H1 (cell line): ENCODE measurements at regions not wholly inside any gene's neighbourhood (a gene's known extent, or its start where the extent isn't known, plus 50 kb on each side); places are given as distances from the start of the nearest gene placed in this dataset.

Source experiments
- CTCF ChIA-PET: fragments of 300-600 bp; sonication (Branson Sonifier 250); formaldehyde crosslinking; loops from one replicate; lab custom pipeline; 2021; ENCODE audit not compliant: partially characterized antibody; lab: Charles Lee
- POLR2A ChIA-PET: fragments of 300-600 bp; sonication (Branson Sonifier 250); formaldehyde crosslinking; loops from one replicate; lab custom pipeline; 2021; ENCODE audit warnings: inconsistent platforms; ENCODE audit not compliant: partially characterized antibody; lab: Charles Lee
- DNase-seq, 2 experiments: peaks; one replicate each; pipeline versions ENCODE4 v3.0.0 to v3.0.0-alpha.2; 2010 to 2022; ENCODE audit warnings: low spot score in 2 of 2, low read depth in 1 of 2, mixed read lengths in 1 of 2
- FAIRE-seq: peaks from 2 replicates; lab custom pipeline; 2011; peaks lifted over from hg19 to GRCh38; lab: Jason Lieb, UNC
- H2AFZ ChIP-seq: 2 replicates; pipeline ENCODE4 v1.8.1; 2012; ENCODE audit warnings: low read length, inconsistent platforms
- H2AK5ac ChIP-seq: 2 replicates; pipeline ENCODE4 v1.6.1; 2013; ENCODE audit warnings: low read depth, low read length
- H2BK120ac ChIP-seq: replicated peaks from 2 replicates; pipeline ENCODE3; 2013; ENCODE audit warnings: low read depth, low read length, inconsistent platforms
- H2BK12ac ChIP-seq: 2 replicates; pipeline ENCODE4 v1.6.1; 2013; ENCODE audit warnings: low read depth, low read length
- H2BK15ac ChIP-seq: 2 replicates; pipeline ENCODE4 v1.6.1; 2013; ENCODE audit warnings: low read length
- H2BK20ac ChIP-seq: 2 replicates; pipeline ENCODE4 v1.6.1; 2013; ENCODE audit warnings: low read length
- H2BK5ac ChIP-seq: 2 replicates; pipeline ENCODE4 v1.6.1; 2013; ENCODE audit warnings: low read depth, low read length
- H3K14ac ChIP-seq: 2 replicates; pipeline ENCODE4 v1.6.1; 2013; ENCODE audit warnings: inconsistent platforms; ENCODE audit not compliant: insufficient read length
- H3K18ac ChIP-seq: 2 replicates; pipeline ENCODE4 v1.6.1; 2013; ENCODE audit warnings: low read length; ENCODE audit errors: extremely low read depth
- H3K23ac ChIP-seq: 2 replicates; pipeline ENCODE4 v1.6.1; 2013; ENCODE audit warnings: inconsistent platforms; ENCODE audit not compliant: insufficient read length
- H3K23me2 ChIP-seq: 2 replicates; pipeline ENCODE4 v1.6.1; 2013; ENCODE audit warnings: low read depth, low read length
- H3K27ac ChIP-seq: 2 replicates; pipeline ENCODE4 v1.6.1; 2011; ENCODE audit warnings: low read depth, low read length, inconsistent platforms
- H3K27me3 ChIP-seq, 4 experiments: replicated peaks in 1 of 4; 1 replicate in 1 of 4; 2 replicates in 3 of 4; pipeline versions ENCODE4 v1.6.1 to v1.8.1; 2011 to 2013; ENCODE audit warnings: low read length in 3 of 4, mild to moderate bottlenecking in 3 of 4, inconsistent platforms in 2 of 4, mixed read lengths in 2 of 4, moderate library complexity in 1 of 4; ENCODE audit not compliant: control insufficient read depth in 3 of 4, insufficient read depth in 3 of 4; ENCODE audit errors: extremely low read depth in 1 of 4
- H3K36me3 ChIP-seq, 4 experiments: 2 replicates each; pipeline versions ENCODE4 v1.6.1 to v1.8.1; 2011 to 2013; ENCODE audit warnings: mild to moderate bottlenecking in 4 of 4, low read length in 3 of 4, moderate library complexity in 2 of 4, control low read depth in 1 of 4, inconsistent platforms in 1 of 4; ENCODE audit not compliant: insufficient read depth in 4 of 4, control insufficient read depth in 2 of 4
- H3K4ac ChIP-seq: replicated peaks from 2 replicates; pipeline ENCODE3; 2013; ENCODE audit warnings: low read length, low read depth, mixed read lengths, inconsistent platforms; ENCODE audit not compliant: insufficient read length
- H3K4me1 ChIP-seq, 4 experiments: replicated peaks in 1 of 4; 1 replicate in 1 of 4; 2 replicates in 3 of 4; pipeline versions ENCODE4 v1.6.1 to v1.8.1; 2011 to 2013; ENCODE audit warnings: low read length in 3 of 4, inconsistent platforms in 2 of 4, mixed read lengths in 1 of 4; ENCODE audit not compliant: insufficient read depth in 4 of 4, control insufficient read depth in 3 of 4
- H3K4me2 ChIP-seq, 2 experiments: 2 replicates each; pipeline versions ENCODE4 v1.6.1 to v1.8.1; 2011 to 2013; ENCODE audit warnings: low read depth in 2 of 2, low read length in 2 of 2, control low read depth in 1 of 2, inconsistent platforms in 1 of 2, mild to moderate bottlenecking in 1 of 2; ENCODE audit not compliant: insufficient read depth in 1 of 2
- H3K4me3 ChIP-seq, 4 experiments: fragments of 200-600, 300-600 bp in 1 of 4; sonication (generic), shearing (Covaris generic), sonication (Bioruptor Twin) in 1 of 4; 2 replicates each; pipeline versions ENCODE4 v1.5.1 to v1.8.1; 2011 to 2016; ENCODE audit warnings: low read length in 4 of 4, low read depth in 3 of 4, control low read depth in 2 of 4, inconsistent platforms in 2 of 4, mild to moderate bottlenecking in 2 of 4, mixed read lengths in 1 of 4, moderate library complexity in 1 of 4; ENCODE audit not compliant: insufficient read depth in 2 of 4; ENCODE audit errors: extremely low read depth in 1 of 4
- H3K56ac ChIP-seq: replicated peaks from 2 replicates; pipeline ENCODE3; 2013; ENCODE audit warnings: low read depth, mild to moderate bottlenecking, mixed read lengths, low read length, inconsistent platforms; ENCODE audit not compliant: insufficient read length
- H3K79me1 ChIP-seq: 2 replicates; pipeline ENCODE4 v1.6.1; 2013; ENCODE audit warnings: low read depth, low read length, control low read depth
- H3K79me2 ChIP-seq, 2 experiments: 2 replicates each; pipeline versions ENCODE4 v1.6.1 to v1.8.1; 2012 to 2013; ENCODE audit warnings: low read length in 2 of 2, mild to moderate bottlenecking in 2 of 2, inconsistent platforms in 1 of 2; ENCODE audit not compliant: insufficient read depth in 2 of 2, control insufficient read depth in 1 of 2
- H3K9ac ChIP-seq, 4 experiments: replicated peaks in 1 of 4; 1 replicate in 1 of 4; 2 replicates in 3 of 4; pipeline versions ENCODE4 v1.6.1 to v1.8.1; 2011 to 2013; ENCODE audit warnings: low read depth in 3 of 4, low read length in 3 of 4, control low read depth in 2 of 4, mild to moderate bottlenecking in 2 of 4, moderate library complexity in 2 of 4, inconsistent platforms in 1 of 4; ENCODE audit errors: extremely low read depth in 1 of 4
- H3K9me3 ChIP-seq, 2 experiments: 2 replicates each; pipeline versions ENCODE4 v1.6.1 to v1.8.1; 2012 to 2013; ENCODE audit warnings: mild to moderate bottlenecking in 2 of 2, moderate library complexity in 2 of 2, control low read depth in 1 of 2, inconsistent platforms in 1 of 2, low read depth in 1 of 2, low read length in 1 of 2, mixed read lengths in 1 of 2; ENCODE audit not compliant: insufficient read depth in 2 of 2
- H4K20me1 ChIP-seq, 2 experiments: replicated peaks in 1 of 2; 2 replicates each; pipeline versions ENCODE3 to v1.8.1; 2011 to 2013; ENCODE audit warnings: inconsistent platforms in 2 of 2, low read length in 2 of 2, mild to moderate bottlenecking in 1 of 2; ENCODE audit not compliant: insufficient read depth in 2 of 2, control insufficient read depth in 1 of 2
- H4K5ac ChIP-seq: 2 replicates; pipeline ENCODE4 v1.6.1; 2013; ENCODE audit warnings: low read length, low read depth, mixed read lengths, inconsistent platforms; ENCODE audit not compliant: insufficient read length
- H4K8ac ChIP-seq: 2 replicates; pipeline ENCODE4 v1.8.0; 2013; ENCODE audit warnings: mild to moderate bottlenecking, moderate library complexity, low read length, inconsistent platforms; ENCODE audit not compliant: insufficient read depth; ENCODE audit errors: extremely low read depth
- H4K91ac ChIP-seq: replicated peaks from 2 replicates; pipeline ENCODE3; 2013; ENCODE audit warnings: low read length, mixed read lengths, inconsistent platforms; ENCODE audit not compliant: insufficient read length
- BACH1 ChIP-seq: IDR thresholded peaks from 2 replicates; pipeline ENCODE4 v1.6.1; 2012; ENCODE audit warnings: low read length, improper control_type of control experiment
- BCL11A ChIP-seq, 2 experiments: IDR thresholded peaks; one replicate each; pipeline ENCODE4 v1.6.1; 2011; ENCODE audit warnings: low read depth in 2 of 2, low read length in 2 of 2, mild to moderate bottlenecking in 2 of 2
- CBX8 ChIP-seq: fragments of 300-800, 300-1000 bp; sonication (generic); IDR thresholded peaks from 2 replicates; pipeline ENCODE4 v1.7.1; 2016; ENCODE audit warnings: low read depth, low read length, borderline replicate concordance
- CHD1 ChIP-seq: IDR thresholded peaks from 2 replicates; pipeline ENCODE4 v1.6.1; 2012; ENCODE audit warnings: low read depth, low read length, improper control_type of control experiment
- EZH2 ChIP-seq: fragments of 200-600 bp; sonication (generic); IDR thresholded peaks from 2 replicates; pipeline ENCODE4 v1.7.1; 2012; ENCODE audit warnings: low read depth, mild to moderate bottlenecking, moderate library complexity, low read length, inconsistent platforms; ENCODE audit not compliant: severe bottlenecking
- JUND ChIP-seq: IDR thresholded peaks from 2 replicates; pipeline ENCODE4 v1.6.1; 2011; ENCODE audit warnings: mild to moderate bottlenecking, improper control_type of control experiment, low read length
- PHF8 ChIP-seq: fragments of 200-600 bp; sonication (generic); conservative IDR thresholded peaks from 2 replicates; pipeline ENCODE4 v1.7.1; 2012; ENCODE audit warnings: low read depth, mild to moderate bottlenecking, inconsistent platforms, low read length, moderate library complexity
- POU5F1 ChIP-seq: IDR thresholded peaks from 2 replicates; pipeline ENCODE4 v1.6.1; 2011; ENCODE audit warnings: low read depth, mild to moderate bottlenecking, low read length, moderate library complexity
- SAP30 ChIP-seq: fragments of 300-600 bp; sonication (generic); IDR thresholded peaks from 2 replicates; pipeline ENCODE4 v1.7.1; 2012; ENCODE audit warnings: low read length, moderate library complexity, mild to moderate bottlenecking, inconsistent platforms; ENCODE audit not compliant: insufficient read depth, insufficient replicate concordance
- SIN3A ChIP-seq, 2 experiments: IDR thresholded peaks in 1 of 2; conservative IDR thresholded peaks in 1 of 2; 2 replicates each; pipeline ENCODE4 v1.6.1; 2011 to 2012; ENCODE audit warnings: low read length in 2 of 2, improper control_type of control experiment in 1 of 2, low read depth in 1 of 2, mild to moderate bottlenecking in 1 of 2
- SIX5 ChIP-seq: IDR thresholded peaks from 2 replicates; pipeline ENCODE4 v1.6.1; 2011; ENCODE audit warnings: mild to moderate bottlenecking, low read depth, low read length
- TAF7 ChIP-seq: optimal IDR thresholded peaks from 2 replicates; pipeline ENCODE3; 2011; ENCODE audit warnings: low read depth, mild to moderate bottlenecking, inconsistent platforms, low read length, moderate library complexity, borderline replicate concordance
- TCF12 ChIP-seq: IDR thresholded peaks from 2 replicates; pipeline ENCODE4 v1.6.1; 2011; ENCODE audit warnings: low read depth, mild to moderate bottlenecking, low read length
- YY1 ChIP-seq: IDR thresholded peaks from 2 replicates; pipeline ENCODE4 v1.6.1; 2011; ENCODE audit warnings: low read depth, mild to moderate bottlenecking, low read length
- WGBS, 2 experiments: shearing (Covaris generic) in 1 of 2; methylation state at CpG; one replicate each; pipeline versions ENCODE4 v1.1.6 to v1.1.7; 2013 to 2015; ENCODE audit warnings: low lambda C conversion rate in 2 of 2, mixed read lengths in 2 of 2, inconsistent platforms in 1 of 2, low coverage in 1 of 2, missing lambda C conversion rate in 1 of 2; ENCODE audit not compliant: insufficient replicate concordance in 2 of 2, insufficient coverage in 1 of 2, insufficient read length in 1 of 2; ENCODE audit errors: extremely low coverage in 1 of 2, missing lambda C conversion rate in 1 of 2; 5-methylcytosine and 5-hydroxymethylcytosine counted together
- TF ChIP-seq, protein P1 (sequence below): IDR thresholded peaks from 2 replicates; pipeline ENCODE4 v1.6.1; 2011; ENCODE audit warnings: low read depth, mild to moderate bottlenecking, low read length; ENCODE audit not compliant: insufficient read depth

DNA sequence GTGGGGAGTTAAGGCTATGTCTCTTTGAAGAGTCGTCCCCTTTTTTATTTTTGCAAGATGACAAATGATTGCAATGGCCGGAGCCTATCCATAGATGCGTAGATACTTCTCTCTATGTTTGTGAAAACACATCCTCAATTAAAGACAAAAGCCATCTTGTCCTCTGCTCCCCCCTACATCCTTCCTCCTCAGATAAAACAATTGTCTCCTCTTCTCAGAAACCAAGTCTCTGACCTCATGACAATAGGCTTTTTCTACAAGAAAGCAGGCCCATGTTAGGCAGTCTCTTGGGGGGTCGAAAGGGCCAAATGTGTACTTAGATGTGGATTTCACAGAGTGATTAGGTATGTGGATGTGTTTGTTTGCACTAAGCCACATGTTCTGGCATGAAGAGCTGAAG is 51.1 kb upstream of the SSTR4 start:
- H2BK120ac ChIP-seq = no peak overlapping the region
- no peak overlapping the region for H2BK5ac ChIP-seq
- no peak overlapping the region for H3K18ac ChIP-seq
- H4K91ac ChIP-seq = no peak overlapping the region
- H2BK15ac ChIP-seq = no peak overlapping the region
- no peak overlapping the region for H4K5ac ChIP-seq
- H2AFZ ChIP-seq = no peak overlapping the region
- no peak overlapping the region for H2AK5ac ChIP-seq
- FAIRE-seq (no peak), DNase-seq (no peak)
- POLR2A ChIA-PET = no interaction called here
- H4K20me1 ChIP-seq = no peaks in the 10 kb centered on the region
- no peaks in the 10 kb centered on the region for H3K36me3 ChIP-seq
- no peaks in the 10 kb centered on the region for H3K4me1 ChIP-seq
- H3K9ac ChIP-seq = no peak overlapping the region
- no peak overlapping the region for H3K4ac ChIP-seq
- H3K27me3 ChIP-seq = no peaks in the 10 kb centered on the region
- CTCF ChIA-PET = interaction anchor here (0.9 to 3.4 kb wide), 2 partner anchors 9 to 292 kb away, joined by 3 to 24 read pairs; no protein-coding TSS in a partner anchor
- 88% methylated on average over 4 of the region's 4 CpGs; no CpG with 5 or more reads in 1 of the 2 experiments for WGBS, 2 experiments
- H3K23ac ChIP-seq = no peak overlapping the region
- H3K9me3 ChIP-seq = no peaks in the 10 kb centered on the region
- no peak overlapping the region for H2BK20ac ChIP-seq
- no peak overlapping the region for H4K8ac ChIP-seq
- H3K27ac ChIP-seq = no peak overlapping the region
- H3K79me1 ChIP-seq = no peaks in the 10 kb centered on the region
- no peak overlapping the region for H3K4me3 ChIP-seq
- H3K79me2 ChIP-seq = no peaks in the 10 kb centered on the region
- H2BK12ac ChIP-seq = no peak overlapping the region
- H3K14ac ChIP-seq = no peak overlapping the region
- no peaks in the 10 kb centered on the region for H3K23me2 ChIP-seq
- H3K4me2 ChIP-seq = no peak overlapping the region
- no peak overlapping the region for H3K56ac ChIP-seq
- no peak for TF ChIP-seq YY1
- no peak for TF ChIP-seq CBX8
- no peak for TF ChIP-seq EZH2
- no peak for TF ChIP-seq POU5F1
- no peak for TF ChIP-seq SIX5
- TF ChIP-seq, protein P1, sequence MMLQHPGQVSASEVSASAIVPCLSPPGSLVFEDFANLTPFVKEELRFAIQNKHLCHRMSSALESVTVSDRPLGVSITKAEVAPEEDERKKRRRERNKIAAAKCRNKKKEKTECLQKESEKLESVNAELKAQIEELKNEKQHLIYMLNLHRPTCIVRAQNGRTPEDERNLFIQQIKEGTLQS = no peak
- TF ChIP-seq TCF12 = no peak
- TF ChIP-seq TAF7 = no peak
- TF ChIP-seq SAP30 = no peak
- TF ChIP-seq JUND = no peak
- no peak for TF ChIP-seq PHF8
- no peak for TF ChIP-seq BACH1
- TF ChIP-seq SIN3A (conservative IDR thresholded peaks at IDR 0.05 in 1 of 2, IDR thresholded peaks at IDR 0.05 in 1 of 2; ENCODE audit: low read depth in 1 of 2, low read length in 2 of 2) = no peak
- no peak for TF ChIP-seq CHD1
- no peak for TF ChIP-seq BCL11A (IDR thresholded peaks at IDR 0.05; ENCODE audit: low read depth in 2 of 2, low read length in 2 of 2)
